ENCODE measurements at regions not wholly inside any gene's neighbourhood (a gene's known extent, or its start where the extent isn't known, plus 50 kb on each side); places are given as distances from the start of the nearest gene placed in this dataset.

GRCh38 chr2:18664421-18664820 lies 75.1 kb upstream of the NT5C1B start:
- TF ChIP-seq CTCF (IDR thresholded peaks at IDR 0.05) (no peak), POLR2A (IDR thresholded peaks at IDR 0.05) (no peak), EP300 (IDR thresholded peaks at IDR 0.05) (no peak), POLR2AphosphoS5 (IDR thresholded peaks at IDR 0.05) (no peak)

Measured in upper lobe of left lung (tissue), 4 donors.